Parathyroid adenoma (tissue), 2 donors: ENCODE measurements at regions not wholly inside any gene's neighbourhood (a gene's known extent, or its start where the extent isn't known, plus 50 kb on each side); places are given as distances from the start of the nearest gene placed in this dataset.
"Not testable (repeated sequence)": the region's sequence is repeated elsewhere in the genome, so short reads cannot be mapped to it uniquely, and the experiment has no call there.

ENCODE experiments used
- H2AFZ ChIP-seq: fragments of 300-600 bp; sonication (generic); one replicate; pipeline ENCODE4 v1.7.0; 2017; ENCODE audit warnings: antibody characterized with exemption, mild to moderate bottlenecking
- H3K27ac ChIP-seq: fragments of 300-600 bp; sonication (generic); one replicate; pipeline ENCODE4 v1.7.0; 2017
- H3K27me3 ChIP-seq: fragments of 300-600 bp; sonication (generic); one replicate; pipeline ENCODE4 v1.7.0; 2017; ENCODE audit warnings: low read length; ENCODE audit not compliant: control insufficient read depth, insufficient read depth
- H3K36me3 ChIP-seq: fragments of 300-600 bp; sonication (generic); one replicate; pipeline ENCODE4 v1.7.0; 2017; ENCODE audit warnings: low read length; ENCODE audit not compliant: control insufficient read depth, insufficient read depth
- H3K4me1 ChIP-seq: fragments of 300-600 bp; sonication (generic); one replicate; pipeline ENCODE4 v1.7.0; 2017; ENCODE audit warnings: control low read depth
- H3K4me2 ChIP-seq: fragments of 300-600 bp; sonication (generic); one replicate; pipeline ENCODE4 v1.7.0; 2017; ENCODE audit warnings: low read length
- H3K4me3 ChIP-seq: fragments of 300-600 bp; sonication (generic); one replicate; pipeline ENCODE4 v1.7.0; 2017; ENCODE audit warnings: low read depth, low read length
- H3K79me2 ChIP-seq: fragments of 300-600 bp; sonication (generic); one replicate; pipeline ENCODE4 v1.7.0; 2017; ENCODE audit warnings: control low read depth
- H3K9ac ChIP-seq: fragments of 300-600 bp; sonication (generic); one replicate; pipeline ENCODE4 v1.7.0; 2017; ENCODE audit warnings: mild to moderate bottlenecking
- H3K9me3 ChIP-seq: fragments of 300-600 bp; sonication (generic); one replicate; pipeline ENCODE4 v1.7.0; 2017; ENCODE audit warnings: low read length; ENCODE audit not compliant: control insufficient read depth
- TF ChIP-seq, protein P1 (sequence below): fragments of 300-600 bp; sonication (generic); IDR thresholded peaks from one replicate; pipeline ENCODE4 v1.7.0; 2017; ENCODE audit warnings: antibody characterized with exemption, mild to moderate bottlenecking
- donor health status: primary hyperparathyroidism.

DNA sequence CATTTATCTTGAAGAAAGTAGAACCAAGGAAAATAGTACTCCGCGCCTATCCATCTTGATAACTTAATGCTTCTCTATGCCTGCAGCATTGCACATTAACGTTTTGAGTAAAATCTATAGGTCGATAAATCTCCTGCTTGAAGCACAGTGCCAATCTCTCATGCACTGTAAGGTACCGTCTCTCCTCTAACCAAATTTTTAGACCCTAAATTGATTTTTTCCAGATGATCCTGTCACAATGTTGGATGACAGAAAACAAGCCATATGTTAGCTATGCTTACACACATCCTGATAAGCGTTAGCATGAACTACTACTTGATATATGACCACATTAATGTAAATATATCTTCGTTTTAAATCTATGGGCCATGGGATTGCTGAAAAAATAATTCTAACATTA is 723.8 kb upstream of the CDH6 start:
- H3K36me3 ChIP-seq: no peaks in the 10 kb centered on the region
- no peak overlapping the region for H3K4me3 ChIP-seq
- H3K9me3 ChIP-seq: no peaks in the 10 kb centered on the region
- no peak overlapping the region for H3K4me2 ChIP-seq
- H3K79me2 ChIP-seq: no peaks in the 10 kb centered on the region
- H3K27ac ChIP-seq: no peak overlapping the region
- no peak overlapping the region for H2AFZ ChIP-seq
- H3K27me3 ChIP-seq: no peaks in the 10 kb centered on the region
- no peaks in the 10 kb centered on the region for H3K4me1 ChIP-seq
- TF ChIP-seq, protein P1, sequence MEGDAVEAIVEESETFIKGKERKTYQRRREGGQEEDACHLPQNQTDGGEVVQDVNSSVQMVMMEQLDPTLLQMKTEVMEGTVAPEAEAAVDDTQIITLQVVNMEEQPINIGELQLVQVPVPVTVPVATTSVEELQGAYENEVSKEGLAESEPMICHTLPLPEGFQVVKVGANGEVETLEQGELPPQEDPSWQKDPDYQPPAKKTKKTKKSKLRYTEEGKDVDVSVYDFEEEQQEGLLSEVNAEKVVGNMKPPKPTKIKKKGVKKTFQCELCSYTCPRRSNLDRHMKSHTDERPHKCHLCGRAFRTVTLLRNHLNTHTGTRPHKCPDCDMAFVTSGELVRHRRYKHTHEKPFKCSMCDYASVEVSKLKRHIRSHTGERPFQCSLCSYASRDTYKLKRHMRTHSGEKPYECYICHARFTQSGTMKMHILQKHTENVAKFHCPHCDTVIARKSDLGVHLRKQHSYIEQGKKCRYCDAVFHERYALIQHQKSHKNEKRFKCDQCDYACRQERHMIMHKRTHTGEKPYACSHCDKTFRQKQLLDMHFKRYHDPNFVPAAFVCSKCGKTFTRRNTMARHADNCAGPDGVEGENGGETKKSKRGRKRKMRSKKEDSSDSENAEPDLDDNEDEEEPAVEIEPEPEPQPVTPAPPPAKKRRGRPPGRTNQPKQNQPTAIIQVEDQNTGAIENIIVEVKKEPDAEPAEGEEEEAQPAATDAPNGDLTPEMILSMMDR: no peak
- no peak overlapping the region for H3K9ac ChIP-seq

DNA sequence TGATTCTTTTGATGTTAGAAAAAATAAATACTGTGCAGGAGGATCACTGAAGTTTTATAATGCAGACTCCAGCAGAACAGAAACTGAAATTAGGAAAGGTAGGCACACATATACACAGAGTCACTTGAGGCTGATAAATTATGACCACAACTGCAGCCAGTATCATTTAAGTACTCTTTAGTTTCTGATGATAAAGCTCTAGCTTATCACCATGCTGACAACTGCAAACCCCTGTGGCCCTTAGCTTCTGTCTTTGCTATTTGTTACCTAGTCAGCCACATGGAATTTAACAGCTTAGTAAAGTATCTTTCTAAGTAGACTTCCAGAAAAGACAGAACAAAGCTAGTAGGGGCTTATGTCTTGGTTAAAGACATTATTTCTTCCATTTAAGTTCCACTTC is 734.8 kb upstream of the CDH6 start:
- Histone ChIP-seq H3K27ac (no peak overlapping the region), H3K4me2 (no peak overlapping the region), H2AFZ (no peak overlapping the region), H3K9me3 (no peaks in the 10 kb centered on the region), H3K36me3 (no peaks in the 10 kb centered on the region), H3K27me3 (no peaks in the 10 kb centered on the region), H3K4me3 (no peak overlapping the region), H3K4me1 (no peaks in the 10 kb centered on the region), H3K79me2 (no peaks in the 10 kb centered on the region), H3K9ac (no peak overlapping the region)
- TF ChIP-seq, protein P1: no peak

DNA sequence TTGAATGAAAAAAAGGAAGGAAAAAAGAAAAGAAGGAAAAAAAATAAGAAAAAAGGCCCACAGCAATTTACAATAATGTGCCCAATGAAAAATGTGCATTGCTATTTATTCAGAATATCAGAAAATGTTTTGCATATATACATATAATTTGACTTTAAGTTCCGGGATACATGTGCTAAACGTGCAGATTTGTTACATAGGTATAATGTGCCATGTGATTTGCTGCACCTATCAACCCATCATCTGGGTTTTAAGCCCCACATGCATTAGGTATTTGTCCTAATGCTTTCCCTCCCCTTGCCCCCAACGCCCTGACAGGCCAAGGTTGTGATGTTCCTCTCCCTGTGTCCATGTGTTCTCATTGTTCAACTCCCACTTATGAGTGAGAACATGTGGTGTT is 738.0 kb upstream of the CDH6 start:
- H3K4me2 ChIP-seq, H3K27me3 ChIP-seq, H3K27ac ChIP-seq, H3K36me3 ChIP-seq, H3K9ac ChIP-seq, H3K4me1 ChIP-seq, H3K9me3 ChIP-seq, H3K79me2 ChIP-seq, H3K4me3 ChIP-seq, H2AFZ ChIP-seq: not testable (repeated sequence)

DNA sequence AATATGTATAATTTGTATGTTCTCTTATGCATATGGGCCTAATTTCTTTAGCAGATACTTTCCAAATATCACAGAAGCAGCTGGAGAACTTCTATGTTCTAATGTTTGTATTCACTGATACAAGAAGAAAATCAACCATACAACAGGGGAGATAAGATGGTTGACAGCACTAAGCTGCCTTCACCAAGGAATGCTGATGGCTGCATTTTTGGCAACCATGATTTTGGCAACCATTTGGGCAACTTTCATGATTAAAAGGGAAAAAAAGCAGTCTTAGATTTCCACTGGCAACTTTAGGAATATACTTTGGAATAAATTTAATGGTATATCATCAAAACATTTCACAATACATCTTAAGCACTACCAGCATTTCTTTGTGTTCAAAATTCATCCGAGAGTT is 740.3 kb upstream of the CDH6 start:
- Histone ChIP-seq H3K4me1 (no peaks in the 10 kb centered on the region), H3K36me3 (no peaks in the 10 kb centered on the region)

DNA sequence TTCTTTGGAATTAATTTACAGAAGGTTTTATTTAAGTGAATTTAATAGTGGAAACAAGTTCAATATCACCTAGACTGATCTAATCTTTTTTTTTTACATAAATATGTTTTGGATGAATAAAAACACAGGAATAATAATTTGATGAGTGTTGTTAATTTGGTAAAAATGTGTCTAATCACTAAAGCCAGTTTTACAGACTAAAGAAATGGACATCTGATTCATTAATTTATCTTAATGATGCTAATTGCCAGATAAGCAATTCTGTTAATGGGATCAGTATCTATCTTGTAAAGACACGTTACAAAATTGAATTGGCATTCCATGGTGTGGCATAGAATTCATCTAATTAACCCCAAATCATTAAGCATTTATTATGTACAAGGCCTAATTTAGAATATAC is 743.3 kb upstream of the CDH6 start:
- Histone ChIP-seq H3K4me2 (no peak overlapping the region), H3K9ac (no peak overlapping the region), H3K36me3 (no peaks in the 10 kb centered on the region), H2AFZ (no peak overlapping the region), H3K27ac (no peak overlapping the region), H3K9me3 (no peaks in the 10 kb centered on the region), H3K4me3 (no peak overlapping the region), H3K4me1 (no peaks in the 10 kb centered on the region), H3K79me2 (no peaks in the 10 kb centered on the region), H3K27me3 (no peaks in the 10 kb centered on the region)
- TF ChIP-seq, protein P1: no peak

More for the DNA sequence above, 740.3 kb upstream of the CDH6 start:
- H2AFZ ChIP-seq: no peak overlapping the region
- TF ChIP-seq, protein P1: no peak
- no peaks in the 10 kb centered on the region for H3K9me3 ChIP-seq
- H3K9ac ChIP-seq: no peak overlapping the region
- no peak overlapping the region for H3K27ac ChIP-seq
- no peaks in the 10 kb centered on the region for H3K27me3 ChIP-seq
- no peak overlapping the region for H3K4me3 ChIP-seq
- no peak overlapping the region for H3K4me2 ChIP-seq
- no peaks in the 10 kb centered on the region for H3K79me2 ChIP-seq
